Spinal cord (tissue), 9 donors: ENCODE measurements at regions not wholly inside any gene's neighbourhood (a gene's known extent, or its start where the extent isn't known, plus 50 kb on each side); places are given as distances from the start of the nearest gene placed in this dataset.
A peak's percentile ranks its signal among the peaks of the same experiment; 100 is the strongest.

Experiments
- DNase-seq, 6 donors: peaks; one replicate each; pipeline versions ENCODE4 v3.0.0 to v3.0.0-alpha.2; 2013 to 2015; ENCODE audit warnings: low spot score in 6 of 6, low read depth in 4 of 6
- H3K27ac ChIP-seq: one replicate; pipeline ENCODE4 v1.5.1; 2013; ENCODE audit warnings: low read depth, low read length, control low read depth
- H3K27me3 ChIP-seq: one replicate; pipeline ENCODE4 v1.6.1; 2013; ENCODE audit warnings: low read length; ENCODE audit not compliant: control insufficient read depth, insufficient read depth
- H3K36me3 ChIP-seq: one replicate; pipeline ENCODE4 v1.6.1; 2013; ENCODE audit warnings: low read length; ENCODE audit not compliant: control insufficient read depth, insufficient read depth
- H3K4me1 ChIP-seq: one replicate; pipeline ENCODE4 v1.6.1; 2013; ENCODE audit warnings: low read length; ENCODE audit not compliant: control insufficient read depth, insufficient read depth
- H3K4me3 ChIP-seq: one replicate; pipeline ENCODE4 v1.5.1; 2013; ENCODE audit warnings: low read depth, low read length, control low read depth
- H3K9me3 ChIP-seq: one replicate; pipeline ENCODE4 v1.6.1; 2013; ENCODE audit warnings: low read length; ENCODE audit not compliant: control insufficient read depth, insufficient read depth
- WGBS: methylation state at CpG from one replicate; pipeline ENCODE4 v1.1.5; 2013; ENCODE audit warnings: missing lambda C conversion rate; ENCODE audit not compliant: insufficient coverage; 5-methylcytosine and 5-hydroxymethylcytosine counted together
- donor health status: healthy.

GRCh38 chr21:41665766-41666595, 100.9 kb downstream of the RIPK4 start:
- H3K27ac ChIP-seq, result no peak overlapping the region
- 85% methylated on average over 16 of the region's 16 CpGs for WGBS

GRCh38 chr21:41664881-41665765, 101.7 kb downstream of the RIPK4 start:
- peaks cover 15% of the 10 kb centered on the region for H3K4me1 ChIP-seq

More at GRCh38 chr21:41665766-41666595, 100.9 kb downstream of the RIPK4 start:
- Histone ChIP-seq H3K4me3 (no peak overlapping the region), H3K9me3 (no peaks in the 10 kb centered on the region), H3K27me3 (peaks cover 2% of the 10 kb centered on the region), H3K36me3 (no peaks in the 10 kb centered on the region), H3K4me1 (peaks cover 15% of the 10 kb centered on the region)
- no peak for DNase-seq

GRCh38 chr21:41663805-41664788, 102.8 kb downstream of the RIPK4 start:
- H3K27ac ChIP-seq, result no peak overlapping the region
- no peak for DNase-seq
- no peaks in the 10 kb centered on the region for H3K36me3 ChIP-seq
- peaks cover 2% of the 10 kb centered on the region for H3K27me3 ChIP-seq
- peaks cover 15% of the 10 kb centered on the region for H3K4me1 ChIP-seq
- 66% methylated on average over 14 of the region's 21 CpGs for WGBS
- H3K9me3 ChIP-seq, result no peaks in the 10 kb centered on the region
- no peak overlapping the region for H3K4me3 ChIP-seq

More at GRCh38 chr21:41664881-41665765, 101.7 kb downstream of the RIPK4 start:
- WGBS, result 58% methylated on average over 31 of the region's 32 CpGs
- Histone ChIP-seq H3K36me3 (no peaks in the 10 kb centered on the region), H3K27me3 (peaks cover 2% of the 10 kb centered on the region), H3K4me3 (no peak overlapping the region), H3K9me3 (no peaks in the 10 kb centered on the region), H3K27ac (no peak overlapping the region)
- peak in 1 of 6 donors; percentile 9 for DNase-seq

GRCh38 chr21:41662761-41663160, 104.1 kb downstream of the RIPK4 start:
- peaks cover 2% of the 10 kb centered on the region for H3K27me3 ChIP-seq
- peaks cover 20% of the 10 kb centered on the region for H3K4me1 ChIP-seq
- H3K9me3 ChIP-seq, result no peaks in the 10 kb centered on the region
- WGBS, result 99% methylated on average over 7 of the region's 9 CpGs
- DNase-seq, result no peak
- no peak overlapping the region for H3K4me3 ChIP-seq
- no peaks in the 10 kb centered on the region for H3K36me3 ChIP-seq
- no peak overlapping the region for H3K27ac ChIP-seq

GRCh38 chr21:41662161-41662560, 104.7 kb downstream of the RIPK4 start:
- Histone ChIP-seq H3K4me1 (peaks cover 20% of the 10 kb centered on the region), H3K27me3 (peaks cover 2% of the 10 kb centered on the region), H3K4me3 (no peak overlapping the region), H3K9me3 (no peaks in the 10 kb centered on the region), H3K36me3 (no peaks in the 10 kb centered on the region), H3K27ac (no peak overlapping the region)
- no peak for DNase-seq
- 95% methylated on average over 7 of the region's 7 CpGs for WGBS

GRCh38 chr21:41660748-41661147, 106.1 kb downstream of the RIPK4 start:
- DNase-seq, result no peak
- peaks cover 16% of the 10 kb centered on the region for H3K4me1 ChIP-seq
- peaks cover 2% of the 10 kb centered on the region for H3K27me3 ChIP-seq
- no peaks in the 10 kb centered on the region for H3K9me3 ChIP-seq
- WGBS, result 84% methylated on average over 9 of the region's 10 CpGs
- H3K4me3 ChIP-seq, result no peak overlapping the region
- H3K27ac ChIP-seq, result no peak overlapping the region
- no peaks in the 10 kb centered on the region for H3K36me3 ChIP-seq

- no peak for DNase-seq
- Histone ChIP-seq H3K9me3 (no peaks in the 10 kb centered on the region), H3K4me3 (no peak overlapping the region), H3K36me3 (no peaks in the 10 kb centered on the region), H3K4me1 (peaks cover 9% of the 10 kb centered on the region), H3K27me3 (peaks cover 2% of the 10 kb centered on the region), H3K27ac (no peak overlapping the region)
- WGBS, result 91% methylated on average over 15 of the region's 16 CpGs
Measured at GRCh38 chr21:41659791-41660560, 106.9 kb downstream of the RIPK4 start.

GRCh38 chr21:41656946-41657525, 109.8 kb downstream of the RIPK4 start:
- WGBS, result 83% methylated on average over 5 of the region's 6 CpGs
- Histone ChIP-seq H3K27me3 (no peaks in the 10 kb centered on the region), H3K4me1 (peaks cover 5% of the 10 kb centered on the region), H3K4me3 (no peak overlapping the region), H3K27ac (no peak overlapping the region), H3K9me3 (no peaks in the 10 kb centered on the region), H3K36me3 (no peaks in the 10 kb centered on the region)
- no peak for DNase-seq
